ENCODE measurements at regions not wholly inside any gene's neighbourhood (a gene's known extent, or its start where the extent isn't known, plus 50 kb on each side); places are given as distances from the start of the nearest gene placed in this dataset.

DNA sequence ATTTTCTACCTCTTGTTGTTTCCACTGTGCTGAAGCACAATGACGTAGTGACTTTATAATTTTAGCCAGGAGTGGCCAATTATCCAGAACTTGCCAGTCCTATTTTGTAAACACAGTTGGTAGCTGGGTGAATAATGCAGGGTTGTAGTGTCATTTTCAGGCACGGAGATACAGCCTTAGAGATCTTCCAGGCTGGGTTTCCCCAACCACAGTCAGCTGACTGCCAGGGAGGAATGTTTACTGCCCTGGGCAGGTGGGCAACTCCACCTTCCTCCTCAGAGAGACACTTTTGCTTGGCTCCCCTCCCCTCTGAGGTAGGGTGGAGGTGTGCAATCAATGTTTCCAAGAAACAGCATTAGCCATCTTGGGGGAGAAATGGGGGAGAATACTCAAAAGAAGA lies 228.1 kb upstream of the NR4A3 start:
- no peak for TF ChIP-seq ZNF140 (CRISPR knock-in tag; IDR thresholded peaks at IDR 0.05)
- TF ChIP-seq, protein P1, sequence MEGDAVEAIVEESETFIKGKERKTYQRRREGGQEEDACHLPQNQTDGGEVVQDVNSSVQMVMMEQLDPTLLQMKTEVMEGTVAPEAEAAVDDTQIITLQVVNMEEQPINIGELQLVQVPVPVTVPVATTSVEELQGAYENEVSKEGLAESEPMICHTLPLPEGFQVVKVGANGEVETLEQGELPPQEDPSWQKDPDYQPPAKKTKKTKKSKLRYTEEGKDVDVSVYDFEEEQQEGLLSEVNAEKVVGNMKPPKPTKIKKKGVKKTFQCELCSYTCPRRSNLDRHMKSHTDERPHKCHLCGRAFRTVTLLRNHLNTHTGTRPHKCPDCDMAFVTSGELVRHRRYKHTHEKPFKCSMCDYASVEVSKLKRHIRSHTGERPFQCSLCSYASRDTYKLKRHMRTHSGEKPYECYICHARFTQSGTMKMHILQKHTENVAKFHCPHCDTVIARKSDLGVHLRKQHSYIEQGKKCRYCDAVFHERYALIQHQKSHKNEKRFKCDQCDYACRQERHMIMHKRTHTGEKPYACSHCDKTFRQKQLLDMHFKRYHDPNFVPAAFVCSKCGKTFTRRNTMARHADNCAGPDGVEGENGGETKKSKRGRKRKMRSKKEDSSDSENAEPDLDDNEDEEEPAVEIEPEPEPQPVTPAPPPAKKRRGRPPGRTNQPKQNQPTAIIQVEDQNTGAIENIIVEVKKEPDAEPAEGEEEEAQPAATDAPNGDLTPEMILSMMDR (IDR thresholded peaks at IDR 0.05 in 2 of 3, conservative IDR thresholded peaks at IDR 0.05 in 1 of 3; ENCODE audit: insufficient read depth in 2 of 3, low read depth in 1 of 3, low read length in 3 of 3): no peak
- no peak for TF ChIP-seq EP300 (IDR thresholded peaks at IDR 0.05; ENCODE audit: low read length)
